ENCODE measurements at regions not wholly inside any gene's neighbourhood (a gene's known extent, or its start where the extent isn't known, plus 50 kb on each side); places are given as distances from the start of the nearest gene placed in this dataset.

DNA sequence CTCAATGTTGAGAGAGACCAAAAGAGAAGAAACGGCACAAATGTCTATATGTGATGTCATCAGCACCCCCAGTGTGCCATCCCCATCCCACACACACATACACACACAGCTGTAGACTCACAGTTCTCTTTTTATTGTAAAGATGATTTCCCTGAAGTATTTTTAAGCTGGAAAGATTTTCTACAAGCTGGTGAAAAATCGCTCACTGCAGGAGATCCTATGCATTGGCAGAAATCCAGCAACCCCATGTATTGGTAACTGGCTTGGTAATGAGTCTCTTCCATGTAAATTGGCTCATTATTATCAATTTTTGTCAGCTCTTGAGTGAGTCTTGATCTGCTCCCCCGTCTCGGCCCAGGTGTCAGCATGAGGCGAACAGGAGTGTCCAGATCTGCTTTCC lies 107.1 kb upstream of the UQCRFS1 start:
- Mint-ChIP-seq H3K27me3 (no peaks in the 10 kb centered on the region), H3K4me1 (no peaks in the 10 kb centered on the region), H3K27ac (no peak overlapping the region), H3K9me3 (no peaks in the 10 kb centered on the region), H3K36me3 (ENCODE audit: low read depth) (no peaks in the 10 kb centered on the region), H3K4me3 (no peak overlapping the region)
- CTCF ChIA-PET, result no interaction called here
- no peak for DNase-seq
- POLR2A ChIA-PET, result no interaction called here

GRCh38 chr19:29320618-29321017 lies 107.7 kb upstream of the UQCRFS1 start:
- ChIA-PET POLR2A (no interaction called here), CTCF (no interaction called here)
- H3K27me3 Mint-ChIP-seq, result no peaks in the 10 kb centered on the region
- no peaks in the 10 kb centered on the region for H3K36me3 Mint-ChIP-seq (ENCODE audit: low read depth)
- no peaks in the 10 kb centered on the region for H3K9me3 Mint-ChIP-seq
- no peak overlapping the region for H3K27ac Mint-ChIP-seq
- H3K4me3 Mint-ChIP-seq, result no peak overlapping the region
- H3K4me1 Mint-ChIP-seq, result no peaks in the 10 kb centered on the region
- no peak for DNase-seq

- Mint-ChIP-seq H3K4me1 (no peaks in the 10 kb centered on the region), H3K36me3 (ENCODE audit: low read depth) (no peaks in the 10 kb centered on the region)
Measured at GRCh38 chr19:29321116-29321515, 108.2 kb upstream of the UQCRFS1 start.

DNA sequence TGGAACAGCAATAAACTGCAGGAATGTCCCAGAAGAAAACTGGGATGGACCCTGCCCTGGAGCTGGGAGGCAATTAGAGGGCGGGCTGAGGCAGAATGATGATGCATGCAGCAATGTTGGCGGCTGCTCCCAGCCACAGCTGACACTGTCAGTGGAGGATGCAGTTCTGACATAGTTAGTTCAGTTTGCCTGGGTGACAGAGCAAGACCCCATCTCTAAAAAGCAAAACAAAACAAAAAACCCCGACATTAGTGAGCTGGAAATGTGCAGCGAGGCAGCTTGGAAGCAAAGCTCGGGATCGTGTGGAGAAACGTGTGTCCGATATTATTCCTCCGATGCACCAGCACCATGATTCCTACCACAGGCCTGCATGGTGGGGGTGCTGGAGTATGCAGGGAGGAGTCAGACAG lies 110.1 kb upstream of the UQCRFS1 start:
- no peak for DNase-seq
- Mint-ChIP-seq H3K9me3 (no peaks in the 10 kb centered on the region), H3K4me3 (no peak overlapping the region), H3K36me3 (ENCODE audit: low read depth) (no peaks in the 10 kb centered on the region), H3K4me1 (no peaks in the 10 kb centered on the region), H3K27me3 (no peaks in the 10 kb centered on the region), H3K27ac (no peak overlapping the region)
- CTCF ChIA-PET, result no interaction called here
- POLR2A ChIA-PET, result no interaction called here

More at GRCh38 chr19:29321116-29321515, 108.2 kb upstream of the UQCRFS1 start:
- CTCF ChIA-PET, result no interaction called here
- DNase-seq, result no peak
- Mint-ChIP-seq H3K27ac (no peak overlapping the region), H3K4me3 (no peak overlapping the region), H3K27me3 (no peaks in the 10 kb centered on the region), H3K9me3 (no peaks in the 10 kb centered on the region)
- POLR2A ChIA-PET, result no interaction called here

DNA sequence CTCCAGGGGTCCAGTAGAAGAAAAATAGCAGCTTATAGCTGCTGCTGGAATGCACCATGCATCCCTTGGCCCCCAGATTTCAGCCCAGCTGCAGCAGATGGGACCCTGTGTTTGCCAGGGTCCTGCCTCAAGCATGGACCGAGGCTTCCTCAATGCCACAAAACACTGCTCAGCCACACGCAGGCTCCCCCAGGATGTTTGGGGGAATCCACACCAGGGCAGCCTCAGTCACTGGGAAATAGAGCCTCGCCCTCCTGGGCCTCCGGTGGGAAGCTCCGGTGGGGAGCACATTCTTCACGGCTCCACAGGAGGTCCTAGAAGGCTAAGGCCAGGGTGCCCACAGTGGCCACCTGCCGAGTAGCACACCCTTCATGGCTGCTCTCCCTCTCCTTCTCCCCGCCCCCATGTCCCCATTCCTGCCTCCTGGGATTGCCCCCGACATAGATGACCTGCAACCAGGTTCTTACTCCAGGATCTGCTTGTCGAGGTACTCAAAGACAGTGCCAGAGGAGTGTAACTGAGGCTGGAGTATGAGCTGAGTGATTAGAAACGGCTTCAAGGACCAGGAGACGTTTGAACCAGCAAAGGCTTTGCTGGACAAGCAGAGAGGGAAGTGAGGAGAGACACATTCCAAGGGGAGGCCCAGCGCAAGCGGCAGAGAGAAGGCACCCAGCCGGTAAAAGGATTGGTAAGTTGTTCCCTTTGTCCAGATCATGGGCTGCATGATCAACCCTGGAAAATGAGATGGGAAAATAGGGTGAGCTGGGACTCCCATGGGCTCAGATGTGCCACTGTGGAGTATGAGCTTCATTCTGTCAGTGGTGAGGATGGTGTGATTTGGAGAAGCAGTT lies 110.7 kb upstream of the UQCRFS1 start:
- no peak overlapping the region for H3K4me3 Mint-ChIP-seq
- no peaks in the 10 kb centered on the region for H3K36me3 Mint-ChIP-seq (ENCODE audit: low read depth)
- H3K4me1 Mint-ChIP-seq, result no peaks in the 10 kb centered on the region
- no peak for DNase-seq
- H3K9me3 Mint-ChIP-seq, result no peaks in the 10 kb centered on the region
- no peaks in the 10 kb centered on the region for H3K27me3 Mint-ChIP-seq
- CTCF ChIA-PET, result no interaction called here
- no peak overlapping the region for H3K27ac Mint-ChIP-seq
- POLR2A ChIA-PET, result no interaction called here

GRCh38 chr19:29324291-29324680 lies 111.3 kb upstream of the UQCRFS1 start:
- Mint-ChIP-seq H3K27me3 (no peaks in the 10 kb centered on the region), H3K4me1 (no peaks in the 10 kb centered on the region), H3K9me3 (peaks cover 2% of the 10 kb centered on the region), H3K27ac (no peak overlapping the region), H3K4me3 (no peak overlapping the region), H3K36me3 (ENCODE audit: low read depth) (no peaks in the 10 kb centered on the region)
- DNase-seq, result no peak
- ChIA-PET CTCF (no interaction called here), POLR2A (no interaction called here)

DNA sequence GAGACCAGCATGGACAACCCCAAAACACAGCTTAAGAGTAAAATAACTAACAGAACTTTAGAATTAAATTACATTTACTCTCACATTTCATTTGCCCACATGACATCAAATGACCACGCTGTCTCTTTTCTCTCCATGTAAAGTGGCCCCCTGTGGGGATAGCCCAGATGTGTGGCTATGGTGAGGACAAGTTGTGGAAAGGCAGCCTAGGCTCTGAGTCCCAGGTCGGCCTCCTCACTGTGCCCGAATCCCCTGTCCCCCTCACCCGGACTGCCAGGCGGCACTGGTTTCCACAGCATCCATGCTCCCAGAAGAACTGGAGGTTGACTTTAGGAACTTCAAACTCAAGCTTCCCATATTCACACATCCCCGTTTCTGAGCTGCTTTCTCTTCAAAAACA lies 111.8 kb upstream of the UQCRFS1 start:
- peaks cover 2% of the 10 kb centered on the region for H3K9me3 Mint-ChIP-seq
- no peaks in the 10 kb centered on the region for H3K27me3 Mint-ChIP-seq
- no peak overlapping the region for H3K27ac Mint-ChIP-seq
- POLR2A ChIA-PET, result no interaction called here
- no peak overlapping the region for H3K4me3 Mint-ChIP-seq
- no peaks in the 10 kb centered on the region for H3K36me3 Mint-ChIP-seq (ENCODE audit: low read depth)
- no peaks in the 10 kb centered on the region for H3K4me1 Mint-ChIP-seq
- CTCF ChIA-PET, result no interaction called here
- no peak for DNase-seq

DNA sequence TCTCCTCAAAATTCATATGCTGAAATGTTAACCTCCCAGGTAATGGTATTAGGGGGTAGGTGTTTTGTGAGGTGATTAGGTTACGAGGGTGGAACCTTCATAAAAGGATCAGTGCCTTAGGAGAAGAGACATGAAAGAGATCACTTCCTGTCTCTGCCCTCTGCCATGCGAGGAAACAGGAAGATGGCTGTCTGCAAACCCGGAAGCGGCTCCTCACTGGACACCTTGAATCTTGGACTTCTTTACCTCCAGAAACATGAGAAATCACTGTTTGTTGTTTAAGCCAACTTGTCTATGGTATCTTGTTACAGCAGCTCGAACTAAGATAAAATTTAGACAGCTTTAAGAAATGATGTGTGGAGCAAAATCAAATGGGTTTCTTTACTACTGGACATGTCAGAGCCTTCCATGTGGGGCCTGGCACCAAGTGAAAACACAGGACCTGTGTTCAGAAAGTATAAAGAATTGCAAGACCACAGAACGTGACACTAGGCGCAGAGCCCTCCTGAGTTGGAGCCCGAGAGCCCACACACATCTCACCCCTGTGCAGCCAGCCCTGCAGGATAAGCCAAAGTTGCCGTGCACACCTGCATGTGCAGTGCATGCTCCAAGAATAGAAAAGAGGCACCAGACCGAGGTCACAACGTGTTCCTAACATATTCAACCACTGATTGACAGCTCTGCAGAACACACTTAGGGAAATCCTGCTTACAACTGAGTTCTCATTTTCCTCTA lies 112.5 kb upstream of the UQCRFS1 start:
- no peak overlapping the region for H3K4me3 Mint-ChIP-seq

GRCh38 chr19:29326351-29326750 lies 113.4 kb upstream of the UQCRFS1 start:
- no peaks in the 10 kb centered on the region for H3K36me3 Mint-ChIP-seq (ENCODE audit: low read depth)
- H3K27me3 Mint-ChIP-seq, result no peaks in the 10 kb centered on the region
- CTCF ChIA-PET, result no interaction called here
- DNase-seq, result no peak
- no peak overlapping the region for H3K4me3 Mint-ChIP-seq
- no peaks in the 10 kb centered on the region for H3K4me1 Mint-ChIP-seq
- no peak overlapping the region for H3K27ac Mint-ChIP-seq
- H3K9me3 Mint-ChIP-seq, result peaks cover 2% of the 10 kb centered on the region
- POLR2A ChIA-PET, result no interaction called here

More for the DNA sequence above, 112.5 kb upstream of the UQCRFS1 start:
- Mint-ChIP-seq H3K9me3 (peaks cover 2% of the 10 kb centered on the region), H3K27me3 (no peaks in the 10 kb centered on the region), H3K4me1 (no peaks in the 10 kb centered on the region), H3K36me3 (ENCODE audit: low read depth) (no peaks in the 10 kb centered on the region), H3K27ac (no peak overlapping the region)
- CTCF ChIA-PET, result no interaction called here
- POLR2A ChIA-PET, result no interaction called here
- DNase-seq, result no peak

GRCh38 chr19:29326849-29327840 lies 114.2 kb upstream of the UQCRFS1 start:
- ChIA-PET CTCF (no interaction called here), POLR2A (no interaction called here)
- Mint-ChIP-seq H3K4me3 (no peak overlapping the region), H3K4me1 (no peaks in the 10 kb centered on the region), H3K27me3 (no peaks in the 10 kb centered on the region), H3K27ac (no peak overlapping the region), H3K36me3 (ENCODE audit: low read depth) (no peaks in the 10 kb centered on the region), H3K9me3 (peaks cover 2% of the 10 kb centered on the region)
- no peak for DNase-seq

GRCh38 chr19:29328586-29328985 lies 115.6 kb upstream of the UQCRFS1 start:
- Mint-ChIP-seq H3K4me1 (no peaks in the 10 kb centered on the region), H3K27me3 (no peaks in the 10 kb centered on the region), H3K9me3 (peaks cover 2% of the 10 kb centered on the region), H3K4me3 (no peak overlapping the region), H3K27ac (no peak overlapping the region), H3K36me3 (ENCODE audit: low read depth) (no peaks in the 10 kb centered on the region)
- no peak for DNase-seq
- CTCF ChIA-PET, result no interaction called here
- POLR2A ChIA-PET, result no interaction called here

DNA sequence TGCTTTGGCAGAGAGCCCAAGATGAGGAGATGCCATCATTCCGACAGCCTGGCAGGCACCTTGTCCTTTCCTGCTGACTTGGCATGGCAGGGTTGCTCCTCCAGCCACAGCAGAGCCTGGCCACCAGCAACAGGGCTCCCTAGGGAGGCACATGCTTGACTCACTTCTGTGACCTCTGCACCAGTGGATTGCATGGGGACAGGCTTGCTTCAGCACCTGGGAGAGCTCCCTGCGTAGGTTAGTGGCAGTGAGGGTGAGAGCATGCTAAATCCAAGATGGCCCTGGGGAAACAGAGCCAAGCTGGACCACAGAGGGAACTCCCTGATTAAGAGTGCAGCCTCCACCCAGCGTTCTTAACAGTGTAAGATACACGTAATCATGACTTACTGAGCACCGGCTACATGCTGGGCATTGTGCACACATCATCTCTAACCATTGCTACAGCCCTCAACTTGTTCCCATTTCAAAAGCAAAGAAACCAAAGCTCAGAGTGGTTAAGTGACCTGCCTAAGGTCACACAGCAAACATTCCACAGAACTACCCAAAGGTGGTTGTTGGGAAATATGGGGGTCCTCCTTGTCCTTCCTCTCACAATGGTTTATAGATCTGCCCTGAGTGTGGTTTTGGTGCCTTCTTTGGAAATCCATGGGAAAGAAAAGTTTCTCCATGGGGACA lies 116.6 kb upstream of the UQCRFS1 start:
- ChIA-PET POLR2A (no interaction called here), CTCF (interaction anchor here (0.6 kb wide), 1 partner anchor 146 kb away, joined by 3 read pairs; no protein-coding TSS in a partner anchor)
- no peaks in the 10 kb centered on the region for H3K4me1 Mint-ChIP-seq
- peaks cover 2% of the 10 kb centered on the region for H3K9me3 Mint-ChIP-seq
- H3K27ac Mint-ChIP-seq, result no peak overlapping the region
- no peaks in the 10 kb centered on the region for H3K36me3 Mint-ChIP-seq (ENCODE audit: low read depth)
- no peak overlapping the region for H3K4me3 Mint-ChIP-seq
- peak; percentile 23 for DNase-seq
- H3K27me3 Mint-ChIP-seq, result no peaks in the 10 kb centered on the region
